CD4-positive, alpha-beta T cell treated with Interleukin-10 for 1 hour (primary cell): ENCODE measurements at regions not wholly inside any gene's neighbourhood (a gene's known extent, or its start where the extent isn't known, plus 50 kb on each side); places are given as distances from the start of the nearest gene placed in this dataset.
"Not testable (repeated sequence)": the region's sequence is repeated elsewhere in the genome, so short reads cannot be mapped to it uniquely, and the experiment has no call there.

Experiments
- DNase-seq: peaks from one replicate; pipeline ENCODE4 v3.0.0-alpha.2; 2020

DNA sequence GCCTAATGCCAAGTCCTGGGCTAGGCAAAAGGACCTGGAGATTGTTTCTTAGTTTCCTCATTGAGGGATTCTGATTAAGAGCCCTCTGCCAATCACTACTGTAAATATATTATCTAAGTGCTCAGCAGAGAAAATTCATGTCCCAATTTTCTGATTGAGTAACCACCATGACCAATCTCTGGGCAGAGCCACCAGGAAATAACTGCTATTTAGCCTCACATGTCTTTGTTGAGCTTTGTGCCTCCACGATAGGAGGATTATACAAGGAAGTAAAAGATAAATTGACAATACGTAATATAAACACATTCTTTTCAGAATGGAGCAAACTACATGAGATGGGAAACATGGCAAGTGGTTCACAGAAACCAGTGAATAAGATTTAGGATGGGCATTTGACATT is 396.1 kb upstream of the PAPPA start:
- no peak for DNase-seq

DNA sequence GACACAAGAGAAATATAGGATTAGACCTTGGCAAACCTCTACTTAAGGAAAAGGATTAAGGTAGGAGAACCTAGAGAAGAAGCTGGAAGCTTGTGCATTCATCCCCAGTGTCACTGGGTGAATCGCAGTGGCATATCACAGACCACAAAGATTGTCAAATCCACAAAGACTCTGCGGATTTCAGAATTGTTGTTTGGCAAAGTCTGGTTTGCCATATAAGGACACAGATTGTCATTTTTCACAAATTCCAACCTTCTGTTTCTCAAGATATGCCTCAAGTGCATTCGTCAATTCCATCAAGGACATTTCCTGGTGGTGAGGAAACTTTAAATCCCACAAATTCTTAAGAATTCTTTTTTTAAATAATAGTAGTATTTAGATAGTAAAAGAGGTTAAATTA is 395.1 kb upstream of the PAPPA start:
- DNase-seq, result no peak

DNA sequence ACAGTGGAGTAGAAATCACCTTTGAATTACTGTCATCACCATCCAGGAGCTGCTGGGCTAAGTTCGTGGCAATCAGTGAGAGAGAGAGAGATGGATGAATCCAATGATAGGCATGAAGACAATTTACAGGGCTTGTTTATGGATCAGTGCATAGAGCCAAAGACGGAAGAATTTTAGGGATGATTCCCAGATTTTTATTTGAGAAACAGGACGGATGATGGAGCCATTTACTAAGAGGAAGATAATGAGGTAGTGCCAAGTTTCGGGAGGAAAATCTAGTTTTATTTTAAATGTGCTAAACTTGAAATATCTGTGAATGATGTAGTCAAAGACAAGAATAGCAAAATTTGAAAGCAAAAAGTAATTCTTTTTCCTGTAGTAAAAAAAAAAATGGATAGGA is 394.2 kb upstream of the PAPPA start:
- no peak for DNase-seq

DNA sequence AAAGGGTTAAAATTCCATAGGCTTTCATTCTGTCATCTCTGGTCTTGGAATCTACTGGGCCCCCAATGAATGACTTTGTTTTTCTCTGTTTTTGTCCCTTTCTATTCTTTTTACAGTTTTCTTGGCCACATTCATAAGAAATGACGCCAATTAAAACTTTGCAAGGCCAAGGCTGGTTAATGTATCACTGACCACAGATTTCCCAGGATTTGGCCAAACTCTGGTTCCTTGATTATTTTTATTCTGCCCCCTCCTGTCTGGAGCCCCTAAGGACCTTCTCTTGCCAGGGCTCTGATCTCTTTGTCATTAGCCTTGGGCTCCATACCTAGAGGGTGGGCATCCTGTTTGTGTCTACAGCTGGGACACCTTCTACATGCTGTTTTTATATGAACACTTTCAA is 388.9 kb upstream of the PAPPA start:
- no peak for DNase-seq

DNA sequence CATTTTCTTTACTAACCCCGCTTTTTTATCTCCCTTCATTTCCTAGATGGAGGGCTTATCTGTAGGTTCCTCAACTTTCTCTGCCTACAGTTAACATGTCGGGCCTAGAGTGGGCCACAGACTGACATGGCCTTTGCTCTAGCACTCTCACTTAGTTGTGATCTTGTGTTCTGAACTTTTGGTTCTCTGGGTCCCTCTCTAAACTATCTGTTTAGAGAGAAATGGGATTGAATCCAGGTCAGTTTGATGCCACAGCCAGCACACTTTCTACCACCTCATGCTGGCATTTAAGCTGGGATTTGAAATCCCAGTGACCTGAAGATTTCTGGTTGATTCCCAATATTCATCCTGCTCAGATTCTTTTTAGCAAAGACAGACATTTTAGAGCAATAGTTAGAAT is 388.5 kb upstream of the PAPPA start:
- DNase-seq, result no peak

DNA sequence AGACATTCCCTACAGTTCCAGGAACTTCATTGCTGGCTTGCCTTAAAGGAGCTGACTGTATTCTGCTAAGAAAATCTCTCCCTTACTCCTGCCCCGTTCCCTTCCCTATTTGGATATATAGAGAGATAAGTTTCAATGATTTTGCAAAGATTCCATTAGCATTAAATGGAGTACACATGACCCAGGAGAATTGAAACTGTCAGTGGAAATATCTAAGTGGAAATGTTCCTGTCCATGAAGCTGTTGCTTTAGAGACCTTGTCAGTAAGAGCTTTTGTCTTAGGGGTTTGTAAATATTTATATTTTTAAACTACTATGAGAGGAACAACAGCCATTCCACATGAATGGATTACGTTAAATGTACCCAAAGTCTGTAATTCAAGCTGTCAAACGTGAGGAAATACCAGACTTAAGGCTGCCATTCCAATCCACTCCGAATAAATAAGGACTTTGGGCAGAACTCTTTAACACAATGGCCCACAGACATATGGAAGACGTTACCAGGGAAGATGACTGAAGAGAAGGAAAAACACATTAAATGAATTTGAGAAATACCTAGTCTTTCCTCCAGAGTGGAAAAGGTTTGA is 387.1 kb upstream of the PAPPA start:
- no peak for DNase-seq

DNA sequence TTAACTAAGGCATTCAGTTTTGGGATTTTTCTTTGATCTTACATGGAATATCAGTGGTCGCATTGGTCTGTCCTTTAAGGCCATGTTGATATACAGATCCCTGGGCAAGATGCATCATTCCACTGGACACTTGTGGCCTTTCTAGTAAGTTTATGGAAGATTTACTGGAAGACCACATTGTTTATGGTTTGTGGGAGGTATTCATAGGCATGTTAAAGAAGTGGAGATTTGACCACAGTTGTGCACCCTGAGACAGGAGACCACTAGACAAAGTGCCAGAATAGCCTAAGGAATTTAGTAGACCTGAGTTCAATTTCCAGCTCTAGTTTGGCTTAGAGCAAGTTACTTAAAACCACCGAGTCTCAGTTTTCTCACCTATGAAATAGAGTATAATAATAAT is 383.1 kb upstream of the PAPPA start:
- no peak for DNase-seq

DNA sequence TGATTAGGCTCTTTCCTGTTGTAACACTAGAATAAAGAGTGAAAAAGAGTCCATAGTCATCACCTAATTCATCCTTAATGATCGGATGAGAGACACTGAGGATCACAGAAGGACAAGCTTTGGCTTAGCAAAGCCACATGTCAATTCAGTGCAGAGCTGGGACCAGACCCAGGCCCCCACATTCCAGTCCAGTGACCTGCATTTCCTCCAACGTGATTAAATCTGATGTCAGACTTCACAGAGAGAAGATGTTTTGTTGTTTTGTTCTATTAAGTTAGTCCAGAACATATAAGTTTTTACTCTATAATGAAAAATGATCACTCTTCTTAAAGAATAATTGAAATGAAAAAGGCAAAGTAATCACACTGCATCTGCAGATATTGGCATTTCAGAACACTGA is 377.9 kb upstream of the PAPPA start:
- DNase-seq, result no peak

DNA sequence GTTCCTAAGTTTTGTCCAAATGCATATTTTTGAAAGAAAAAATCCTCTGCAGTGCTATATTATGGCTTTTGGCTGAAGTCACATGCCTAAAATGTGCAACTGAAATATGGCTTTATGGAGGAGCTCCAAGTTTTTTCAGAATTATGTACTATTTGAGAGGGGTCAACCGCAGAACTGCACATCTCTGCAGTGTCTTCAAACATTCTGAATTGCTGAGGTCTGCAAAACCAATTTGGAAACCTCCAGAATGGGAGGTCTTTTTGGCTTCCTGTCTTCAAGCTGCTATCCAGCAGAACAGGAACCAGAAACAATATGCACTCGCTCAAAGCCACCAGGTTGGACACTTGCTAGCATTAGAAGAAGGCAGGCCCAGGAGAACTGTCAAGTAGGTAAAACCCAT is 376.0 kb upstream of the PAPPA start:
- no peak for DNase-seq

DNA sequence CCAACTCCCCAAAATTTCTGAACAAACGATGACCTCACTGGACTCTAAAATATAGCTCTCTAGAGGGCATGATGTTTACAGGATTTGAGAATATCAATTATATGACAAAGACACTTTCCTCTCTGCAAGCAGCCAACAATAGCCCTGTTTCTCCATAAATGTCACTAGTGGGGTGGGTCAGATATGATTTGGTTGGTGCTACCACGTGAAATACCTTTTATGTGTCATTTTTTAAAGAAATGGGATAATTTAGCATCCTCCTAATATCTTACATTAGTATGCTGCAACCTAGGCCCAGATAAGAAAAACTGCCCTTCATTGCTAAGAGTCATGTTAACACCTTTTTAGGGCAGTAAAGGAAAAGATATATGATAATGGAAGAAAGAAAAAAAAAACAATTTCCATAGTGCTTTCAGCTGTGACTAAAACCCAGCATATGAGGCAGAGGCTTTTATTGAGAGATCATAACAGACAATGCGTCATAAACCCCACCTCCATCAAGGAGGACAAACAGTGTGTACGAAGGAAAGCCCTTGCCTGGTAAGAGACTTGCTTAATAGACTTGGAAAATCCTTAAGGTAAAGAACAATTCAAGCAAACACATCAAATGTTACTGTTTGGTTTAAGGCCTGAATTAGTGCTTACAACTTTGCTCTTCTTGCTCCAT is 372.4 kb upstream of the PAPPA start:
- no peak for DNase-seq

DNA sequence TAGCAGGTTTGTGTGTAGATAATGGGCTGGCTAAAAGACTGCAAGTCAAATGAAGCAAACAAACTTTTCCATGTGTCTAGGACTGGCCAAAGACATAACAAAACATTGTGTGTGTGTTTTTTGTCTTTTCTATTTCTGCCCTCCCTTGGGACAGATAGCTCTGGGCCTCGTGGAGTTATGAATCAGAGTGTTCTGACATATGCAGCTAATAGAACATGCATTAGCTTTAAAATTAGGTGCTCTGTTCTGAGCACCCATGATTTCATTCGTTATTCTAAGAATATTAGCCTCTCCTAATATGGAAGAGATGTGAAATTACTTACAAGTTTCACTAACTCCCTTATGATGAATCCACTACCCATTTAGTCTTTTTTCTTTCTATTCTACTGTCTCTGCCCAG is 367.3 kb upstream of the PAPPA start:
- DNase-seq, result no peak

DNA sequence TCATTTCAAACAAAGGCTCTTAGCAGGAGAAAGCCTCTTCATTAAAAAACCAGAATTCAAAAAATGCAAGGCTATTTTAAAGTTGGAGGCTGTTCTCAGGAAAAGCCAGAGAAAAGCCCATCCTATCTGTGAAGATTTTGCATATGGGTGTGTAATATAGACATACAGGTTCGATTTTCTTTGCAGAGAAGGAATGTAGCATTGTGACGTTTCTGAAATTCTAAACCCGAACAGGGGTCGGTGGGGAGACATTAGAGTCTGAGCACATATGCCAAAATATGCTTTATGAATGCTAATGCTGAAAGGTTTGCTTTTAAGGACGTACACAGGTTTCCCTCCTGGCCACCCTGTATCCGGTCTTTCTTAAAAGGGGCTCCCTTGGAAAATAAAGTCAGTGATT is 363.1 kb upstream of the PAPPA start:
- DNase-seq, result no peak

DNA sequence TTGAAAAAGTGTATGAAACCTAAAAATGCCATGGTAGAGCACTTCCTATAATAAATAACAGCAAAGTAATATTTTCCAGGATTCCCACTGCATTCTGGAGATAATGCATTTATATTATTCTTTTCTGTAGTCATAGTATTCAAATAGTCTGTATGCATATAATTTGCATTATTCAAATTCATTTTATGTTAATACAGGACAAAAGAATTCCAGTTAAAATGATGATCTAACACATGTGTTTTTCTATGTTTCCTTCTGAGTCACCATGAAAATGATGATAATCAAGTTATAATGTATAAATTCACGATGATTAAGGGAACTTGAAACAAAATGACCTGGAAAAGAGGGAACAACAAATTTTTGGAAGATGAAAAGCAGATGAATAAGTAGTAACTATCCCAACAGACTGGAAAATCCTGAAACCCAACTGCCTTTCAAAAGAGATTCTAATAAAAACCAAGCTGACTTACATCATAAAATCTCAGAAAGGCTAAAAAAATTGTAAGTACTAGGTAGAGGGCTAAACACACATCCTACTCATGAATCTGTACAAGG is 358.6 kb upstream of the PAPPA start:
- DNase-seq, result no peak

DNA sequence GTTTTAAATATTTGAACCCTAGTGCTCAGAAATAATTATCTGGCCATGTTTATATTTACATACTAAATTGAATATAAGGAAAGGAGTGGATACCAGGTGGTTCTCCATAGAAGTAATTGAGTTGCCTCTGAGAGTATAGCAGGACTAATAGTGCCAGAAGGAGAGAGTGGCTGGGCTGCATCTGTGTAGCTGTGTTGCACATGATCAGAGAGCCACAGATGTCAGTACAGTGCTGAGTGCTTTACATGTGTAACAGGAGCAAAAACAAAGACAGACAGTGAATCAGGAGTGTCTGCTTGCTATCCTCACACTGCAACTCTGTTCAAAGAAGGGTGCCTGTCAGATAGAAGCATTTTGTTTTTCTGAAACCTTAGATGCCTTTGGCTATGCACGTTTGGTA is 353.9 kb upstream of the PAPPA start:
- no peak for DNase-seq

DNA sequence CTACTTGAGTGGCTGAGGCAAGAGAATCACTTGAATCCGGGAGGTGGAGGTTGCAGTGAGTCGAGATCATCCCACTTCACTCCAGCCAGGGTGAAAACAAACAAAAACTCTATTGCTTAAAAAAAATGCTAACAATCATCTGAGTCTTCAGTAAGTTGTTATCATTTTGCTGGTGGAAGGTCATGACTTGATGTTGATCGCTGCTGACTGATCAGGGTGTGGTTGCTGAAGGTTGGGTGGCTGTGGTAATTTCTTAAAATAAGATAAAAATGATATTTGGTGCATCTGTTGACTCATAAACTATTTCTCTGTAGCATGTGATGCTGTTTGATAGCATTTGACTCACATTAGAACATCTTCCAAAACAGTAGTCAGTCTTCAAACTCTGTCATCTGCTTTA is 349.4 kb upstream of the PAPPA start:
- DNase-seq, result no peak

DNA sequence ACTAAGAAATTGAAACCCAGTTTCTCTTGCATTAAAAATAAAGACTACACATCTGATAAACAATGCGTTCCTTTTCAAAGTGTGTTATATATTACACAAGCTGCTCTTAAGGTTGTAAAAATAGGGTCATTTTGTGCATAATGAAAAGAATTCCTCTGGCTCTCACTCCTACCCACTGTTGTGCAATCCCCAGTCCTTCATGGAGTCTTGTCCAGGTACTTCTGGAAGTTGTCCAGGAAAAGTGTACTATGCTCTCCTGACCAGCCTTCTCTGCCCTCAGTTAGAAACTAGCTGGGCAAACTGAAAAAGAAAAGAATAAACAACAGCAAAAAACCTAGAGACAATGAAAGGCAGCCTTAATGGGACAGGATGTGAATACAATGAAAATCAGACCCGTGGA is 345.5 kb upstream of the PAPPA start:
- no peak for DNase-seq

DNA sequence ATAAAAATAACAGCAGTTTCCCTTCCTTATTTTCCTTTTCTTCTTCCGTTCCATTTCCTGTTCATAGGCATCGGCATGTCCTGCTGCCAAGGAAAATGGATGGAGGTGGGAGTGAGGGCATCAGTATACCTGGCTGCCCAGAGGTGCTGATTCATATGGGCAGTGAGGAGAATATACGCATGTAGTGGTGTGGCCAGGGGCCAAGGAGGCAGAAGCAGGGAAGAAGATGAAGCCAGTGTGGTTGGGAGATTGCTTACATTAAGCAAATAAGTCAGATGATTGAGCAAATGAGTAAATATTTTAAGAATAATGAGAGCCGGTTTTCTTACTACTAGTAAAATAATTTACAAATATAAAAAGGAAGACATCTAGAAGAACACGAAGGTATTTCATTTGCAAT is 344.9 kb upstream of the PAPPA start:
- DNase-seq, result no peak

DNA sequence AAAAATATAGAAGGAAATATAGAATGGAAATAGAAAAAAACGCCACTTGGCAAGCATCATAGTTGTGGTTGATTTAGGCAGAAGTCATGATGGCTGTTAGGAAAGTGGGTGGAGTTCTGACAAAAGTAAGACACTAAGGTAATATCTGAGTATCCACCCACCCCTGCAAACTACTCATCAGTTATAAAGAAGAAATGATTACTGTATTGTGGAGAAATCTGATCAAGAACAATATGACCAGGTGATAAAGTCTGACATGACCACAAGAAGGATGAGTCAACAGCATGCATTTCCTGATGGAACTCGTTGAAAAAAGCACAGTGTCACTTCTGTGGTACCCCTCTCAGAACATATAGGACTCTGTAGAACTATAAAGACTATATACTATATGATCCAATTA is 343.4 kb upstream of the PAPPA start:
- no peak for DNase-seq

DNA sequence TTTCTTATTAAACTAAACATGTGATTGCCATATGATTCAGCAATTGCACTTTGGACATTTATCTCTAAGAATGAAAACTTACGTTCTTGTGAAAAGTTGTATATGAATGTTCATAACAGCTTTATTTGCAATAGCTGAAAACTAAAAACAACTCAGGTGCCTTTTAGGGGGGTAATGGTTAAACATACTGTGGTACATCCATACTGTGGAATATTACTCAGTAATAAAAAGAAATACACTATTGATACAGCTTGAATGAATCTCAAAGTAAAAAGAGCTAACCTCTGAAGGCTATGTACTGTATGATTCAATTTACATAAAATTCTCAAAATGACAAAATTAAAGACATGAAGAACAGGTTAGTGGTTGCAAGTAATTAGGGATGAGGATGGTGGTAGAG is 339.5 kb upstream of the PAPPA start:
- no peak for DNase-seq

DNA sequence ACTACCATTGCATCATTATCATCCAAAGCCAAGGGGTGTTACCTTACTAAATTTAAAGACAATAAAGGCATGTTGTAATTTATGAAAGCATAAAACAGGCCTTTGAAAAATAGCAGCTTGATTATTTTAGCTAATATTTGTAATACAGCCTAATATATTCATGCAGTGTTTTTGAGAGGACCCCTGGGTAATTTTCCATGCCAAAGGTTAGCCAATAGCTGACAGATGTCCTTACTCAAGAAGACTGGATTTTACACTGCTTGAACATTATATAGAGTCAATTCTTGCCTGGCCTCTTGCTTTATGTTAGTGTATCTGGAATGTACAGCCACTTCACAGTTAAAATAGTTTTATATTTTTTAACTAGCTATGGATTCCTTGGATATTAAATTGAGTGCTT is 337.8 kb upstream of the PAPPA start:
- DNase-seq, result no peak

DNA sequence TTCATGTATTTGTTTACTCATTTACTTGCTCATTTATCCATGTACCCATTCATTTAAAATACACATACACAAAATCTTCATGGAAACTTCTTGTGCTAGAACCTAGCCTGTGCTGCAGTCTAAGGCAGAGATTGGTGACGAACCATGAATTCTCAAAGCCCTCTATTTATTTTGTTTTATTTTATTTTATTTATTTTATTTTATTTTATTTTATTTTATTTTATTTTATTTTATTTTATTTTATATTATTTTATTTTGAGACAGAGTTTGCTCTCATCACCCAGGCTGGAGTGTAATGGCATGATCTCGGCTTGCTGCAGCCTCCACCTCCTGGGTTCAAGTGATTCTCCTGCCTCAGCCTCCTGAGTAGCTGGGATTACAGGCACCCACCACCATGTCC is 334.9 kb upstream of the PAPPA start:
- not testable (repeated sequence) for DNase-seq

DNA sequence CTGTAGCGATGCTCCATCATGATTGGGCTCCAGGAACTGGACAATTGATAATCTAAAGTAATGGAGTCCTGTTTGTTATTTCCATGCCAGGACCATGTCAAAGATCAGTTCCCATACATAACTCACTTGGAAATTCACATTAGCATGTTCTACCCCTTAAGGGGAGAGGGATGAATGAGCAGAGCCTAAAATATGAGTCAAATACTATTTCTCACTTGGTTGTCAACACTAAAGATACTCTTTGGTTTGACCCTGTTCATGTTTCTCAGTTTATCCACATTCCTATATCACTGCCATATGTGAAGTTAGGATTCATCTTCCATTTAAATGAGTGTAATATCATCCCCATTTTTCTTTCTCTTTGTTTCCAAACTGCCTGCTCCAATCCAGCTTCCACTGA is 321.6 kb upstream of the PAPPA start:
- DNase-seq, result no peak

DNA sequence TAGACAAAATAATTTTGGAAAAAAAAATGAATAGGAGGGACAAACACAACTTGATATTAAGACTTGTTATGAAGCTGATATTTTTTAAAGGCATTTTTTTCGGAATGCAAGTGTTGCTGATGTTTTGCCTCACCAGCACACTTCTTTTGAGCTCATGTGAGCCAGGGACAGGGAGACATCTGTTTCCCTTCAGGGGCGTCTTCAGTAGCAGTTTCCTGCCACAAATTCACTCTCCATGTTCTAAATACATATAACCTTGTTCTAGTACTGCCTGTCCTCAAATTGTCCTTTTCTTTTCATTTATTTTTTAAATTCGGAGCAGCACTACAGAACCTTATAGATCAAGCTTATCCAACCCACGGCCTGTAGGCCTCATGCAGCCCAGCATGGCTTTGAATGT is 316.0 kb upstream of the PAPPA start:
- DNase-seq, result no peak

DNA sequence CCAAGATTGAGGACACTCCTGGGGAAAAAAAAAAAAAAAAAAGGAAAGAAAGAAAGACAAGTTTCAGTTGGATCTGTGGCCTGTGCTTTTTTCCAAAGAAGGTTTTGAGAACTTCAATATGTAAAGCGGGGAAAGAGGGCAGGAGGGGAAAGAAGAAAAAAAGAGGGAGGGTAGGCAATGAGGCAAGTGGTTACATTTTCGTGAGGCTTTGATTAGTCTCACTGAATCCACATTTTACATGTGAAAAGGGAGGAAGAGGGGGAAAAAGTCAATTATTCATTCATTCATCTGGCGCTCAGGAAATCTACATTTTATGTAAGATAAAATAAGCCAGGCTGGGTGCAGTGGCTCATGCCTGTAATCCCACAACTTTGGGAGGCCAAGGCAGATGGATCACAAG is 315.2 kb upstream of the PAPPA start:
- DNase-seq, result no peak

DNA sequence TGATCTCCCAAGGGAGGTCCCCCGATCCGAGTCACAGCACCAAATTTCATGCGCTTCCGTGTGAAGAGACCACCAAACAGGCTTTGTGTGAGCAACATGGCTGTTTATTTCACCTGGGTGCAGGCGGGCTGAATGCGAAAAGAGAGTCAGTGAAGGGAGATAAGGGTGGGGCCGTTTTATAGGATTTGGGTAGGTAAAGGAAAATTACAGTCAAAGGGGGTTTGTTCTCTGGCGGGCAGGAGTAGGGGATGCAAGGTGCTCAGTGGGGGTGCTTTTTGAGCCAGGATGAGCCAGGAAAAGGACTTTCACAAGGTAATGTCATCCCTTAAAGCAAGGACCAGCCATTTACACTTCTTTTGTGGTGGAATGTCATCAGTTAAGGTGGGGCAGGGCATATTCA is 309.2 kb upstream of the PAPPA start:
- not testable (repeated sequence) for DNase-seq
